Sigmoid colon (tissue), 6 donors: ENCODE measurements at regions not wholly inside any gene's neighbourhood (a gene's known extent, or its start where the extent isn't known, plus 50 kb on each side); places are given as distances from the start of the nearest gene placed in this dataset.

Experiments
- DNase-seq: peaks from one replicate; pipeline ENCODE4 v3.0.0-alpha.2; 2019
- H3K27ac ChIP-seq, 4 donors: fragments of 200-600 bp; sonication (generic); one replicate each; pipeline ENCODE4 v1.5.1; 2016 to 2019; ENCODE audit warnings: mild to moderate bottlenecking in 1 of 4
- H3K27me3 ChIP-seq, 3 donors: fragments of 200-600 bp; sonication (generic); one replicate each; pipeline ENCODE4 v1.5.1; 2019; ENCODE audit warnings: mild to moderate bottlenecking in 1 of 3
- H3K36me3 ChIP-seq, 4 donors: fragments of 200-600 bp; sonication (generic); one replicate each; pipeline ENCODE4 v1.5.1; 2016 to 2019
- H3K4me1 ChIP-seq, 4 donors: fragments of 200-600 bp; sonication (generic); one replicate each; pipeline ENCODE4 v1.5.1; 2017 to 2019
- H3K4me3 ChIP-seq, 4 donors: fragments of 200-600 bp; sonication (generic); one replicate each; pipeline ENCODE4 v1.5.1; 2017 to 2019; ENCODE audit warnings: mild to moderate bottlenecking in 2 of 4, moderate library complexity in 1 of 4
- H3K9me3 ChIP-seq, 4 donors: fragments of 200-600 bp in 3 of 4; sonication (generic) in 3 of 4; one replicate each; pipeline versions ENCODE4 v1.5.1 to v1.6.1; 2013 to 2019
- CTCF ChIP-seq, 4 experiments: fragments of 450-650 bp in 3 of 4; fragments of 200-600 bp in 1 of 4; IDR thresholded peaks; one replicate each; pipeline ENCODE4 v1.5.1; 2016 to 2019; ENCODE audit warnings: antibody characterized with exemption in 4 of 4, mild to moderate bottlenecking in 3 of 4, moderate library complexity in 2 of 4
- EP300 ChIP-seq, 4 donors: sonication (generic); formaldehyde crosslinking; IDR thresholded peaks; one replicate each; pipeline ENCODE4 v1.6.1; 2017; ENCODE audit warnings: antibody characterized with exemption in 4 of 4
- POLR2A ChIP-seq, 2 donors: fragments of 450-650 bp; IDR thresholded peaks; one replicate each; pipeline ENCODE4 v1.6.1; 2016; ENCODE audit warnings: antibody characterized with exemption in 2 of 2, mild to moderate bottlenecking in 2 of 2, moderate library complexity in 2 of 2
- POLR2AphosphoS5 ChIP-seq, 4 donors: sonication (generic); formaldehyde crosslinking; IDR thresholded peaks; one replicate each; pipeline ENCODE4 v1.6.1; 2017; ENCODE audit warnings: antibody characterized with exemption in 4 of 4
- WGBS, 2 donors: extraction: QIAGEN DNeasy Blood & Tissue Kit; methylation state at CpG; one replicate each; pipeline ENCODE4 v1.1.7; 2013; 5-methylcytosine and 5-hydroxymethylcytosine counted together
- intact Hi-C: fragments of 100-400 bp; cut with DNase I; formaldehyde crosslinking; loops from one replicate; pipeline ENCODE4 v1.15.1; 2023
- donor health status: healthy with polysubstance abuse.
- donor health status: healthy.

- H3K27ac ChIP-seq = no peak overlapping the region
- peaks cover 0 to 20% (median under 1%) of the 10 kb centered on the region in 3 donors for H3K27me3 ChIP-seq
- no peak overlapping the region for H3K4me3 ChIP-seq
- intact Hi-C loops = no loop called here
- no peaks in the 10 kb centered on the region for H3K4me1 ChIP-seq
- 84 to 92% methylated on average over 1 of the region's 1 CpG for WGBS, 2 donors
- no peak for TF ChIP-seq POLR2AphosphoS5 (IDR thresholded peaks at IDR 0.05)
- TF ChIP-seq POLR2A (IDR thresholded peaks at IDR 0.05) = no peak
- no peak for TF ChIP-seq CTCF (IDR thresholded peaks at IDR 0.05)
- TF ChIP-seq EP300 (IDR thresholded peaks at IDR 0.05) = no peak
- no peaks in the 10 kb centered on the region for H3K36me3 ChIP-seq
- no peak for DNase-seq
- H3K9me3 ChIP-seq = no peaks in the 10 kb centered on the region
Measured at GRCh38 chr21:32947736-32948135, 78.0 kb upstream of the OLIG2 start.

- WGBS, 2 donors = 56 to 57% methylated on average over 3 of the region's 3 CpGs
- H3K36me3 ChIP-seq = no peaks in the 10 kb centered on the region
Measured at GRCh38 chr21:32949701-32950100, 76.0 kb upstream of the OLIG2 start.

GRCh38 chr21:32951041-32951440 lies 74.7 kb upstream of the OLIG2 start:
- intact Hi-C loops = no loop called here
- DNase-seq = no peak
- Histone ChIP-seq H3K27me3 (peaks cover 0 to 46% (median 25%) of the 10 kb centered on the region in 3 donors), H3K27ac (no peak overlapping the region), H3K9me3 (no peaks in the 10 kb centered on the region), H3K36me3 (no peaks in the 10 kb centered on the region), H3K4me1 (no peaks in the 10 kb centered on the region), H3K4me3 (no peak overlapping the region)
- no peak for TF ChIP-seq EP300 (IDR thresholded peaks at IDR 0.05)
- TF ChIP-seq POLR2A (IDR thresholded peaks at IDR 0.05) = no peak
- TF ChIP-seq CTCF (IDR thresholded peaks at IDR 0.05) = no peak
- TF ChIP-seq POLR2AphosphoS5 (IDR thresholded peaks at IDR 0.05) = no peak
- 75 to 76% methylated on average over 6 of the region's 6 CpGs for WGBS, 2 donors

More at GRCh38 chr21:32949701-32950100, 76.0 kb upstream of the OLIG2 start:
- peaks cover 0 to 33% (median 11%) of the 10 kb centered on the region in 3 donors for H3K27me3 ChIP-seq
- no peaks in the 10 kb centered on the region for H3K9me3 ChIP-seq
- H3K4me3 ChIP-seq = no peak overlapping the region
- no peak overlapping the region for H3K27ac ChIP-seq
- intact Hi-C loops = no loop called here
- TF ChIP-seq POLR2AphosphoS5 (IDR thresholded peaks at IDR 0.05) (no peak), POLR2A (IDR thresholded peaks at IDR 0.05) (no peak), EP300 (IDR thresholded peaks at IDR 0.05) (no peak), CTCF (IDR thresholded peaks at IDR 0.05) (no peak)
- no peaks in the 10 kb centered on the region for H3K4me1 ChIP-seq
- DNase-seq = no peak

- WGBS, 2 donors = 47% methylated on average over 7 of the region's 7 CpGs
- intact Hi-C loops = no loop called here
- peaks cover 3 to 78% (median 36%) of the 10 kb centered on the region in 3 donors for H3K27me3 ChIP-seq
- H3K36me3 ChIP-seq = no peaks in the 10 kb centered on the region
- no peaks in the 10 kb centered on the region for H3K4me1 ChIP-seq
- DNase-seq = no peak
- TF ChIP-seq EP300 (IDR thresholded peaks at IDR 0.05) (no peak), POLR2A (IDR thresholded peaks at IDR 0.05) (no peak), POLR2AphosphoS5 (IDR thresholded peaks at IDR 0.05) (no peak), CTCF (IDR thresholded peaks at IDR 0.05) (no peak)
- H3K9me3 ChIP-seq = no peaks in the 10 kb centered on the region
- no peak overlapping the region for H3K27ac ChIP-seq
- no peak overlapping the region for H3K4me3 ChIP-seq
Measured at GRCh38 chr21:32954353-32954752, 71.4 kb upstream of the OLIG2 start.
